Caco-2 (cell line): ENCODE measurements at regions not wholly inside any gene's neighbourhood (a gene's known extent, or its start where the extent isn't known, plus 50 kb on each side); places are given as distances from the start of the nearest gene placed in this dataset.

Experiments
- BruUV-seq: library from RNA; stranded (reverse); fragments of 400-500 nt; replicated peaks from 2 replicates; lab custom pipeline; 2021; lab: Mats Ljungman, UMichigan
- CTCF ChIA-PET: fragments of 300-600 bp; sonication (Branson Sonifier 250); formaldehyde crosslinking; loops from one replicate; lab custom pipeline; 2022; ENCODE audit warnings: antibody characterized with exemption; lab: Charles Lee
- POLR2A ChIA-PET: fragments of 300-600 bp; sonication (Branson Sonifier 250); formaldehyde crosslinking; loops from one replicate; lab custom pipeline; 2022; ENCODE audit warnings: antibody characterized with exemption; lab: Charles Lee
- DNase-seq, 2 experiments: peaks; one replicate each; pipeline versions ENCODE4 v3.0.0 to v3.0.0-alpha.2; 2020 to 2022
- H3K27me3 ChIP-seq: replicated peaks from 2 replicates; pipeline ENCODE4 v1.6.0; 2011; ENCODE audit warnings: low read length; ENCODE audit not compliant: control insufficient read depth, insufficient read depth
- H3K36me3 ChIP-seq: 2 replicates; pipeline ENCODE4 v1.5.1; 2011; ENCODE audit warnings: low read length; ENCODE audit not compliant: control insufficient read depth, insufficient read depth
- H3K4me1 ChIP-seq: fragments of 250-450 bp; sonication (Bioruptor Pico); 2 replicates; pipeline ENCODE4 v1.5.1; 2020; ENCODE audit warnings: mild to moderate bottlenecking
- H3K4me3 ChIP-seq: 2 replicates; pipeline ENCODE4 v1.5.1; 2011; ENCODE audit warnings: low read depth, mild to moderate bottlenecking, control low read depth, low read length
- H3K9me3 ChIP-seq: fragments of 250-450 bp; sonication (Bioruptor Pico); 2 replicates; pipeline ENCODE4 v1.5.1; 2020; ENCODE audit warnings: mild to moderate bottlenecking, moderate library complexity
- H3K27ac Mint-ChIP-seq: one replicate; pipeline ENCODE4 v1.8.0; 2022; ENCODE audit warnings: mixed read lengths; ENCODE audit not compliant: unreplicated experiment
- H3K27me3 Mint-ChIP-seq: one replicate; pipeline ENCODE4 v1.8.0; 2022; ENCODE audit warnings: mixed read lengths; ENCODE audit not compliant: insufficient read depth, unreplicated experiment
- H3K36me3 Mint-ChIP-seq: one replicate; pipeline ENCODE4 v1.8.0; 2022; ENCODE audit warnings: mild to moderate bottlenecking, mixed read lengths; ENCODE audit not compliant: insufficient read depth, unreplicated experiment
- H3K4me1 Mint-ChIP-seq: one replicate; pipeline ENCODE4 v1.8.0; 2022; ENCODE audit warnings: low read depth, mixed read lengths; ENCODE audit not compliant: unreplicated experiment
- H3K4me3 Mint-ChIP-seq: one replicate; pipeline ENCODE4 v1.8.0; 2022; ENCODE audit warnings: mild to moderate bottlenecking, moderate library complexity, mixed read lengths; ENCODE audit not compliant: unreplicated experiment
- H3K9me3 Mint-ChIP-seq: one replicate; pipeline ENCODE4 v1.8.0; 2022; ENCODE audit warnings: mixed read lengths; ENCODE audit not compliant: unreplicated experiment
- CTCF ChIP-seq, 2 experiments: fragments of 200-600 bp in 1 of 2; IDR thresholded peaks; 1 replicate in 1 of 2; 2 replicates in 1 of 2; pipeline versions ENCODE4 v1.5.1 to v1.8.0; 2011 to 2022; ENCODE audit warnings: antibody characterized with exemption in 1 of 2, control low read depth in 1 of 2, inconsistent platforms in 1 of 2, low read depth in 1 of 2, low read length in 1 of 2, mild to moderate bottlenecking in 1 of 2, moderate library complexity in 1 of 2; ENCODE audit not compliant: insufficient read depth in 1 of 2, severe bottlenecking in 1 of 2, unreplicated experiment in 1 of 2
- intact Hi-C: fragments of 100-400 bp; cut with micrococcal nuclease; formaldehyde crosslinking; loops from one replicate; pipeline ENCODE4 v1.10.0; 2022; ENCODE audit not compliant: unreplicated experiment

GRCh38 chr2:396903-397302 lies 109.0 kb upstream of the ALKAL2 start:
- Mint-ChIP-seq H3K4me1 (no peaks in the 10 kb centered on the region), H3K36me3 (no peaks in the 10 kb centered on the region), H3K27me3 (peaks cover 3% of the 10 kb centered on the region), H3K4me3 (no peak overlapping the region), H3K27ac (no peak overlapping the region), H3K9me3 (no peaks in the 10 kb centered on the region)
- H3K4me3 ChIP-seq: no peak overlapping the region
- ChIA-PET CTCF (no interaction called here), POLR2A (no interaction called here)
- no peaks in the 10 kb centered on the region for H3K27me3 ChIP-seq
- no peaks in the 10 kb centered on the region for H3K36me3 ChIP-seq
- DNase-seq: no peak
- no peaks in the 10 kb centered on the region for H3K4me1 ChIP-seq
- intact Hi-C loops: no loop called here
- 0 out of 2 replicates have a peak, but pooled peaks cover 3% of the 10 kb centered on the region for H3K9me3 ChIP-seq
- no TSS peak for BruUV-seq
- TF ChIP-seq CTCF (IDR thresholded peaks at IDR 0.05; ENCODE audit: insufficient read depth in 1 of 2, low read depth in 1 of 2, low read length in 1 of 2, severe bottlenecking in 1 of 2, unreplicated experiment in 1 of 2): no peak

GRCh38 chr2:395886-396285 lies 108.0 kb upstream of the ALKAL2 start:
- Histone ChIP-seq H3K4me1 (no peaks in the 10 kb centered on the region), H3K9me3 (no peaks in the 10 kb centered on the region), H3K36me3 (no peaks in the 10 kb centered on the region), H3K4me3 (no peak overlapping the region), H3K27me3 (no peaks in the 10 kb centered on the region)
- peaks cover 3% of the 10 kb centered on the region for H3K27me3 Mint-ChIP-seq
- ChIA-PET POLR2A (no interaction called here), CTCF (no interaction called here)
- no TSS peak for BruUV-seq
- H3K27ac Mint-ChIP-seq: no peak overlapping the region
- intact Hi-C loops: no loop called here
- no peak for DNase-seq
- H3K4me3 Mint-ChIP-seq: no peak overlapping the region
- TF ChIP-seq CTCF (IDR thresholded peaks at IDR 0.05; ENCODE audit: insufficient read depth in 1 of 2, low read depth in 1 of 2, low read length in 1 of 2, severe bottlenecking in 1 of 2, unreplicated experiment in 1 of 2): no peak
- no peaks in the 10 kb centered on the region for H3K9me3 Mint-ChIP-seq
- no peaks in the 10 kb centered on the region for H3K4me1 Mint-ChIP-seq
- no peaks in the 10 kb centered on the region for H3K36me3 Mint-ChIP-seq

GRCh38 chr2:393711-394696 lies 106.1 kb upstream of the ALKAL2 start:
- no peak for DNase-seq
- Mint-ChIP-seq H3K4me3 (peak overlapping the region; percentile 54), H3K36me3 (no peaks in the 10 kb centered on the region), H3K4me1 (no peaks in the 10 kb centered on the region), H3K27ac (peak overlapping the region; percentile 65), H3K9me3 (no peaks in the 10 kb centered on the region), H3K27me3 (peaks cover 3% of the 10 kb centered on the region)
- ChIA-PET CTCF (no interaction called here), POLR2A (no interaction called here)
- Histone ChIP-seq H3K4me3 (no peak overlapping the region), H3K27me3 (no peaks in the 10 kb centered on the region), H3K9me3 (no peaks in the 10 kb centered on the region), H3K4me1 (no peaks in the 10 kb centered on the region), H3K36me3 (no peaks in the 10 kb centered on the region)
- intact Hi-C loops: no loop called here
- no peak for TF ChIP-seq CTCF (IDR thresholded peaks at IDR 0.05; ENCODE audit: insufficient read depth in 1 of 2, low read depth in 1 of 2, low read length in 1 of 2, severe bottlenecking in 1 of 2, unreplicated experiment in 1 of 2)
- no TSS peak for BruUV-seq
